HL-60 (cell line): ENCODE measurements at regions not wholly inside any gene's neighbourhood (a gene's known extent, or its start where the extent isn't known, plus 50 kb on each side); places are given as distances from the start of the nearest gene placed in this dataset.
"Not testable (repeated sequence)": the region's sequence is repeated elsewhere in the genome, so short reads cannot be mapped to it uniquely, and the experiment has no call there.

Experiments used
- DNase-seq, 2 experiments: peaks; one replicate each; pipeline ENCODE4 v3.0.0-alpha.2; 2010 to 2020; ENCODE audit warnings: low read depth in 1 of 2, low spot score in 1 of 2
- H3K27ac ChIP-seq: fragments of 250-450 bp; sonication (Bioruptor Pico); replicated peaks from 2 replicates; pipeline ENCODE4 v1.5.1; 2020; ENCODE audit warnings: mild to moderate bottlenecking, moderate library complexity
- H3K27me3 ChIP-seq: fragments of 250-450 bp; sonication (Bioruptor Pico); 2 replicates; pipeline ENCODE4 v1.5.1; 2021; ENCODE audit warnings: mild to moderate bottlenecking, moderate library complexity; ENCODE audit not compliant: insufficient read depth, poor library complexity, severe bottlenecking
- H3K4me3 ChIP-seq: replicated peaks from 2 replicates; pipeline ENCODE4 v1.5.1; 2011; ENCODE audit warnings: mild to moderate bottlenecking, control low read depth, low read length; ENCODE audit not compliant: insufficient read depth
- CTCF ChIP-seq: IDR thresholded peaks from one replicate; pipeline ENCODE4 v1.5.1; 2011; ENCODE audit warnings: low read length, control low read depth, inconsistent platforms; ENCODE audit not compliant: insufficient read depth
- GABPA ChIP-seq: IDR thresholded peaks from 2 replicates; pipeline ENCODE4 v1.6.1; 2012; ENCODE audit warnings: low read depth
- POLR2AphosphoS5 ChIP-seq: IDR thresholded peaks from 2 replicates; pipeline ENCODE4 v1.6.1; 2012; ENCODE audit warnings: low read depth
- SPI1 ChIP-seq: IDR thresholded peaks from 2 replicates; pipeline ENCODE4 v1.6.1; 2012; ENCODE audit warnings: low read depth, mild to moderate bottlenecking, borderline replicate concordance
- TF ChIP-seq, protein P1 (sequence below): IDR thresholded peaks from 2 replicates; pipeline ENCODE4 v1.6.1; 2012; ENCODE audit warnings: low read depth; ENCODE audit not compliant: insufficient replicate concordance

- DNase-seq = no peak
- H3K4me3 ChIP-seq = no peak overlapping the region
- no peaks in the 10 kb centered on the region for H3K27me3 ChIP-seq
- no peak for TF ChIP-seq GABPA
- TF ChIP-seq CTCF = no peak
- TF ChIP-seq, protein P1, sequence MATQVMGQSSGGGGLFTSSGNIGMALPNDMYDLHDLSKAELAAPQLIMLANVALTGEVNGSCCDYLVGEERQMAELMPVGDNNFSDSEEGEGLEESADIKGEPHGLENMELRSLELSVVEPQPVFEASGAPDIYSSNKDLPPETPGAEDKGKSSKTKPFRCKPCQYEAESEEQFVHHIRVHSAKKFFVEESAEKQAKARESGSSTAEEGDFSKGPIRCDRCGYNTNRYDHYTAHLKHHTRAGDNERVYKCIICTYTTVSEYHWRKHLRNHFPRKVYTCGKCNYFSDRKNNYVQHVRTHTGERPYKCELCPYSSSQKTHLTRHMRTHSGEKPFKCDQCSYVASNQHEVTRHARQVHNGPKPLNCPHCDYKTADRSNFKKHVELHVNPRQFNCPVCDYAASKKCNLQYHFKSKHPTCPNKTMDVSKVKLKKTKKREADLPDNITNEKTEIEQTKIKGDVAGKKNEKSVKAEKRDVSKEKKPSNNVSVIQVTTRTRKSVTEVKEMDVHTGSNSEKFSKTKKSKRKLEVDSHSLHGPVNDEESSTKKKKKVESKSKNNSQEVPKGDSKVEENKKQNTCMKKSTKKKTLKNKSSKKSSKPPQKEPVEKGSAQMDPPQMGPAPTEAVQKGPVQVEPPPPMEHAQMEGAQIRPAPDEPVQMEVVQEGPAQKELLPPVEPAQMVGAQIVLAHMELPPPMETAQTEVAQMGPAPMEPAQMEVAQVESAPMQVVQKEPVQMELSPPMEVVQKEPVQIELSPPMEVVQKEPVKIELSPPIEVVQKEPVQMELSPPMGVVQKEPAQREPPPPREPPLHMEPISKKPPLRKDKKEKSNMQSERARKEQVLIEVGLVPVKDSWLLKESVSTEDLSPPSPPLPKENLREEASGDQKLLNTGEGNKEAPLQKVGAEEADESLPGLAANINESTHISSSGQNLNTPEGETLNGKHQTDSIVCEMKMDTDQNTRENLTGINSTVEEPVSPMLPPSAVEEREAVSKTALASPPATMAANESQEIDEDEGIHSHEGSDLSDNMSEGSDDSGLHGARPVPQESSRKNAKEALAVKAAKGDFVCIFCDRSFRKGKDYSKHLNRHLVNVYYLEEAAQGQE = no peak
- TF ChIP-seq SPI1 = no peak
- TF ChIP-seq POLR2AphosphoS5 = no peak
- H3K27ac ChIP-seq = no peak overlapping the region
Observed at GRCh38 chr3:69484507-69485393, 98.9 kb upstream of the FRMD4B start.

DNA sequence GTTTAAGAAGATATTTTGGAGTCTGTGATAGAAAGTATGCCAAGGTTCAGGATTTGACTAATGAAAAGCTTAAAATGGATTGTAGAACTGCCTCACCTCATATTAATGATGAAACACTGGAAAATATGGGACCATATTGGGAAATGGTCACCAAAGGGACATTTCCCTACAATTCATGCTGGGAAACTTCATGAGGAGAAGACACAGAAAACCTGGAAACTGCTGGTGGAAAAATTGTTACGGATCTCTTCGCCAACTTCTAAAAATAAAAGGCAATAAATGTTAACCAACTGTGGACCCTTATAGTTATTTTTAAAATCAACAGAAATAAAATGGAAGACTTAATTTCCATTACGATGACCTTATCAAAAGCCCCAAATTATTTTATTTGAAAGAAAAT is 97.6 kb upstream of the FRMD4B start:
- H3K4me3 ChIP-seq = no peak overlapping the region
- TF ChIP-seq, protein P1 = no peak
- no peak for TF ChIP-seq CTCF
- no peak for TF ChIP-seq GABPA
- TF ChIP-seq POLR2AphosphoS5 = no peak
- no peak for TF ChIP-seq SPI1
- H3K27me3 ChIP-seq = no peaks in the 10 kb centered on the region
- no peak overlapping the region for H3K27ac ChIP-seq
- no peak for DNase-seq

- not testable (repeated sequence) for H3K27me3 ChIP-seq, H3K4me3 ChIP-seq, H3K27ac ChIP-seq, DNase-seq
Observed at GRCh38 chr3:69480986-69481385, 95.1 kb upstream of the FRMD4B start.

- Histone ChIP-seq H3K27me3 (no peaks in the 10 kb centered on the region), H3K27ac (no peak overlapping the region), H3K4me3 (no peak overlapping the region)
- no peak for DNase-seq
- TF ChIP-seq SPI1 = 0 out of 2 replicates have a peak, but pooled peaks have one; percentile 11
- no peak for TF ChIP-seq POLR2AphosphoS5
Observed at GRCh38 chr3:69474186-69474585, 88.3 kb upstream of the FRMD4B start.

- Histone ChIP-seq H3K27me3 (no peaks in the 10 kb centered on the region), H3K4me3 (no peak overlapping the region), H3K27ac (no peak overlapping the region)
- DNase-seq = no peak
- TF ChIP-seq SPI1 (no peak), GABPA (no peak), CTCF (no peak), POLR2AphosphoS5 (no peak)
Observed at GRCh38 chr3:69472093-69472492, 86.2 kb upstream of the FRMD4B start.
